GM18511 (cell line): ENCODE measurements at regions not wholly inside any gene's neighbourhood (a gene's known extent, or its start where the extent isn't known, plus 50 kb on each side); places are given as distances from the start of the nearest gene placed in this dataset.

Experiments
- ATAC-seq: cut with Tn5 transposase; IDR thresholded peaks from one replicate; pipeline ENCODE4 v1.9.1; 2021; ENCODE audit warnings: mild to moderate bottlenecking, moderate library complexity; ENCODE audit not compliant: unreplicated experiment

GRCh38 chr18:72470391-72470790 lies 73.8 kb downstream of the CBLN2 start:
- no peak for ATAC-seq

- no peak for ATAC-seq
Observed at GRCh38 chr18:72468021-72468710, 76.0 kb downstream of the CBLN2 start.

GRCh38 chr18:72460210-72460680 lies 83.9 kb downstream of the CBLN2 start:
- ATAC-seq: no peak

- no peak for ATAC-seq
Observed at GRCh38 chr18:72458271-72458670, 85.9 kb downstream of the CBLN2 start.

GRCh38 chr18:72456802-72457201 lies 87.3 kb downstream of the CBLN2 start:
- ATAC-seq: no peak

- ATAC-seq: no peak
Observed at GRCh38 chr18:72452328-72452727, 91.8 kb downstream of the CBLN2 start.

GRCh38 chr18:72444798-72445155 lies 99.4 kb downstream of the CBLN2 start:
- ATAC-seq: no peak

- ATAC-seq: no peak
Observed at GRCh38 chr18:72444111-72444797, 99.9 kb downstream of the CBLN2 start.

- ATAC-seq: no peak
Observed at GRCh38 chr18:72436401-72436800, 107.7 kb downstream of the CBLN2 start.

- ATAC-seq: no peak
Observed at GRCh38 chr18:72433756-72434155, 110.4 kb downstream of the CBLN2 start.

- no peak for ATAC-seq
Observed at GRCh38 chr18:72427721-72428120, 116.4 kb downstream of the CBLN2 start.

GRCh38 chr18:72419914-72420313 lies 124.2 kb downstream of the CBLN2 start:
- no peak for ATAC-seq

GRCh38 chr18:72412927-72413326 lies 131.2 kb downstream of the CBLN2 start:
- no peak for ATAC-seq

- ATAC-seq: no peak
Observed at GRCh38 chr18:72411261-72411660, 132.9 kb downstream of the CBLN2 start.

- no peak for ATAC-seq
Observed at GRCh38 chr18:72410399-72410798, 133.7 kb downstream of the CBLN2 start.

GRCh38 chr18:72409903-72410302 lies 134.2 kb downstream of the CBLN2 start:
- no peak for ATAC-seq

GRCh38 chr18:72407048-72407447 lies 137.1 kb downstream of the CBLN2 start:
- ATAC-seq: no peak

- ATAC-seq: no peak
Observed at GRCh38 chr18:72391951-72392350, 152.2 kb downstream of the CBLN2 start.

GRCh38 chr18:72391427-72391826 lies 152.7 kb downstream of the CBLN2 start:
- no peak for ATAC-seq

GRCh38 chr18:72378016-72378415 lies 166.1 kb downstream of the CBLN2 start:
- no peak for ATAC-seq

GRCh38 chr18:72376256-72376655 lies 167.9 kb downstream of the CBLN2 start:
- no peak for ATAC-seq

- ATAC-seq: no peak
Observed at GRCh38 chr18:72375618-72376017, 168.5 kb downstream of the CBLN2 start.

GRCh38 chr18:72372076-72372475 lies 172.1 kb downstream of the CBLN2 start:
- ATAC-seq: no peak
